ENCODE measurements at regions not wholly inside any gene's neighbourhood (a gene's known extent, or its start where the extent isn't known, plus 50 kb on each side); places are given as distances from the start of the nearest gene placed in this dataset.

DNA sequence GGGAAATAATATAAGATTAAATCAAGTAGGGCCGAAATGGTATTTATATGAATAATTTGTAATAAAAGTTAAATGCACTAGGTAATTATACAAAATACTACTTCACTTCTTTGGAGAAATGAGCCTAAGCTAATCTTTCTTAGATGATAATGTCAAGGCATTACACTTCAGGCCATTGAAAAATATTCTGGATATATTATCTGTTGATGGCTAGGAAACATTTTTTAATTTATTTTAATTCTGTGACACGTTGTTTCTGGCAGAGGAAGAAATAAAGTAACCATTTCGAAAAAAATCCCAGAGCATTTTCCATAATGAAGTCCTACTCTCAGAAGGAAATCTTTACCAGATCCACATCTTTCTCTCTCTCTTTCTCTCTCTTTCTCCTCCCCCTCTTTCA, 133.9 kb downstream of the MMUT start:
- H3K79me2 ChIP-seq (ENCODE audit: control insufficient read depth, insufficient read depth, low read length), result no peaks in the 10 kb centered on the region
- dilution Hi-C loops (cut with MboI; ENCODE audit: extremely low pct_ligation_motif_present, low sequenced_read_pairs), result no loop called here
- H4K20me1 ChIP-seq (ENCODE audit: control insufficient read depth, extremely low read depth, insufficient read depth, low read length), result no peaks in the 10 kb centered on the region
- H2AFZ ChIP-seq (ENCODE audit: control insufficient read depth, low read length), result no peak overlapping the region
- H3K9ac ChIP-seq (ENCODE audit: control insufficient read depth, extremely low read depth, insufficient read depth, low read length), result no peak overlapping the region
- no peaks in the 10 kb centered on the region for H3K9me3 ChIP-seq (ENCODE audit: control insufficient read depth, low read depth, low read length)
- no peaks in the 10 kb centered on the region for H3K9me1 ChIP-seq (ENCODE audit: control insufficient read depth, extremely low read depth, insufficient read depth, low read length)
- H3K36me3 ChIP-seq (ENCODE audit: control insufficient read depth in 2 of 2, extremely low read depth in 1 of 2, insufficient read depth in 2 of 2, low read length in 2 of 2), result no peaks in the 10 kb centered on the region
- DNase-seq (ENCODE audit: low read depth, low spot score) (no peak), FAIRE-seq (no peak)
- H3K4me2 ChIP-seq (ENCODE audit: control insufficient read depth, extremely low read depth, insufficient read depth, low read depth, low read length), result no peak overlapping the region
- H3K27me3 ChIP-seq (ENCODE audit: control insufficient read depth, extremely low read depth, insufficient read depth, low read length), result no peaks in the 10 kb centered on the region
- no peak overlapping the region for H3K4me3 ChIP-seq (ENCODE audit: control insufficient read depth in 2 of 3, extremely low read depth in 1 of 3, insufficient read depth in 2 of 3, low read depth in 1 of 3, low read length in 3 of 3)
- TF ChIP-seq, protein P1, sequence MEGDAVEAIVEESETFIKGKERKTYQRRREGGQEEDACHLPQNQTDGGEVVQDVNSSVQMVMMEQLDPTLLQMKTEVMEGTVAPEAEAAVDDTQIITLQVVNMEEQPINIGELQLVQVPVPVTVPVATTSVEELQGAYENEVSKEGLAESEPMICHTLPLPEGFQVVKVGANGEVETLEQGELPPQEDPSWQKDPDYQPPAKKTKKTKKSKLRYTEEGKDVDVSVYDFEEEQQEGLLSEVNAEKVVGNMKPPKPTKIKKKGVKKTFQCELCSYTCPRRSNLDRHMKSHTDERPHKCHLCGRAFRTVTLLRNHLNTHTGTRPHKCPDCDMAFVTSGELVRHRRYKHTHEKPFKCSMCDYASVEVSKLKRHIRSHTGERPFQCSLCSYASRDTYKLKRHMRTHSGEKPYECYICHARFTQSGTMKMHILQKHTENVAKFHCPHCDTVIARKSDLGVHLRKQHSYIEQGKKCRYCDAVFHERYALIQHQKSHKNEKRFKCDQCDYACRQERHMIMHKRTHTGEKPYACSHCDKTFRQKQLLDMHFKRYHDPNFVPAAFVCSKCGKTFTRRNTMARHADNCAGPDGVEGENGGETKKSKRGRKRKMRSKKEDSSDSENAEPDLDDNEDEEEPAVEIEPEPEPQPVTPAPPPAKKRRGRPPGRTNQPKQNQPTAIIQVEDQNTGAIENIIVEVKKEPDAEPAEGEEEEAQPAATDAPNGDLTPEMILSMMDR (optimal IDR thresholded peaks at IDR 0.05 in 1 of 3, IDR thresholded peaks at IDR 0.05 in 1 of 3, conservative IDR thresholded peaks at IDR 0.05 in 1 of 3; ENCODE audit: extremely low read depth in 1 of 3, insufficient read depth in 2 of 3, low read length in 3 of 3), result no peak
- H3K27ac ChIP-seq (ENCODE audit: control insufficient read depth, insufficient read depth, low read length), result no peak overlapping the region
- H3K4me1 ChIP-seq (ENCODE audit: control insufficient read depth, extremely low read depth, insufficient read depth, low read length), result peaks cover 21% of the 10 kb centered on the region

DNA sequence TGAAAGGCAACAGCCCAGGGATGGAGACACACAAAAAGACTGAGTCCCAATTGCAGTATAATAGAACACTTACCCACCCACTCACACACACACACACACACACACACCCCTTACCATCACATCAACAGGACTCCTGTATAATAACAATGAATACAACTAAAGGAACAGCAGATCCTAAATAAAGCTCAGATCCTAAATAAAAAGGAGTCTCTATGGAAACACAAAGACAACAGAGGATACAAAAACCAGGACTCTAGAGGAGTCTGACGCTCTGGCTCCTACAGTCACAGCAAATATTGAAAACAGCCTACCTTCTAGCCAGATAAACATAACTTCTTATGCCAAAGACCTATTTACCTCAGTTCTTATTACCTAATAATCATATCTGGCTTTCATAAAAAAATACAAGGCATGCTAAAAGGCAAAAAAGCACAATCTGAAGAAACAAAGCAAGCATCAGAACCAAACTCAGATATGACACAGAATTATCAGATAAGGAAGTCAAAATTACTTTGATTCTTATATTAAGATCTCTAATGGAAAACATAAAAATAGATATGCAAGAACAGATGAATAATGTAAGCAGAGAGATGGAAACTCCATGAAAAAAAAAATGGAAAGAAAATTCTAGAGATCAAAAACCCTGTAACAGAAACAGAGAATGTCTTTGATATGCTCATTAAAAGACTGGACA, 134.9 kb downstream of the MMUT start:
- Histone ChIP-seq H3K9me3 (ENCODE audit: control insufficient read depth, low read depth, low read length) (no peaks in the 10 kb centered on the region), H3K27me3 (ENCODE audit: control insufficient read depth, extremely low read depth, insufficient read depth, low read length) (no peaks in the 10 kb centered on the region), H3K4me1 (ENCODE audit: control insufficient read depth, extremely low read depth, insufficient read depth, low read length) (peaks cover 21% of the 10 kb centered on the region), H2AFZ (ENCODE audit: control insufficient read depth, low read length) (peak overlapping the region; percentile 58), H4K20me1 (ENCODE audit: control insufficient read depth, extremely low read depth, insufficient read depth, low read length) (no peaks in the 10 kb centered on the region), H3K27ac (ENCODE audit: control insufficient read depth, insufficient read depth, low read length) (no peak overlapping the region), H3K4me2 (ENCODE audit: control insufficient read depth, extremely low read depth, insufficient read depth, low read depth, low read length) (no peak overlapping the region), H3K79me2 (ENCODE audit: control insufficient read depth, insufficient read depth, low read length) (no peaks in the 10 kb centered on the region), H3K4me3 (ENCODE audit: control insufficient read depth in 2 of 3, extremely low read depth in 1 of 3, insufficient read depth in 2 of 3, low read depth in 1 of 3, low read length in 3 of 3) (no peak overlapping the region), H3K9ac (ENCODE audit: control insufficient read depth, extremely low read depth, insufficient read depth, low read length) (no peak overlapping the region), H3K36me3 (ENCODE audit: control insufficient read depth in 2 of 2, extremely low read depth in 1 of 2, insufficient read depth in 2 of 2, low read length in 2 of 2) (no peaks in the 10 kb centered on the region), H3K9me1 (ENCODE audit: control insufficient read depth, extremely low read depth, insufficient read depth, low read length) (no peaks in the 10 kb centered on the region)
- TF ChIP-seq, protein P1 (optimal IDR thresholded peaks at IDR 0.05 in 1 of 3, IDR thresholded peaks at IDR 0.05 in 1 of 3, conservative IDR thresholded peaks at IDR 0.05 in 1 of 3; ENCODE audit: extremely low read depth in 1 of 3, insufficient read depth in 2 of 3, low read length in 3 of 3), result no peak
- no peak for TF ChIP-seq EZH2 (IDR thresholded peaks at IDR 0.05; ENCODE audit: low read length)
- dilution Hi-C loops (cut with MboI; ENCODE audit: extremely low pct_ligation_motif_present, low sequenced_read_pairs), result no loop called here
- DNase-seq (ENCODE audit: low read depth, low spot score), result no peak
- no peak for FAIRE-seq

All from keratinocyte (primary cell).